ENCODE measurements at regions not wholly inside any gene's neighbourhood (a gene's known extent, or its start where the extent isn't known, plus 50 kb on each side); places are given as distances from the start of the nearest gene placed in this dataset.
A peak's percentile ranks its signal among the peaks of the same experiment; 100 is the strongest.

- in situ Hi-C loops (cut with HindIII; ENCODE audit: low pct_unique_long_range_greater_than_20kb, low sequenced_read_pairs): no loop called here
These were observed 69.6 kb upstream of the ADO start for GRCh38 chr10:62734781-62735463.

DNA sequence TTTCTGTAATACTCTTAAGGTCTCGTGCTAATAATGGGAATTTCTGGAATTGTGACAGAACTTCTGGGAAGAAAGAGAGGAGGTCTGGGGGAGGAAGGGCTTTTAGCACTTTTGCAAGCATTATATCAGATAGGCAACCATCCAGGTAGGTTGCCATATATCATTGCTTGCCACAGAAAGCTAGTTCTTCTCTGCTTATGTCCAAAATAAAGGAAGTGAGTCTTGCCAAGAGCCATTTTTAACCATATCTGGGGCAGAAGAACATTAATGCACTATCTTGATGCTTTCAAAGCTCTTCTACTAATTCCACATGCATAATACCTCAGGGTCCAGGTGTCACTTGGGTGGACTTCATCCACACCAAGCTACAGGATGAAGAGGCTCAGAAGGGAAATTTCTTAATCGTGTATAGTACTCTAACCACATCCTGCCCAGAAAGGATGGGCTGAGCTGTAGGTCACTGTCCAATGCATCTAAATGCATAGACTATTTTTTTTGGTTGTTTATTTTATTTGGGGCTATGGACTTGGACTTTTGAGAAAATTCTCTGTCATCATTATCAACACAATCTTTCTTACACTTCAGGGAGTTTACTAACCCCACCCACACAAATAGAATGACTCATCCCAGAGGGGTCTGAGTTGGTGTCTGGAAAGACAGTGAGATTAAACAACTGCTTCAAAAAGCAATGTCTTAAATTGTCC lies 68.9 kb upstream of the ADO start:
- in situ Hi-C loops (cut with HindIII; ENCODE audit: low pct_unique_long_range_greater_than_20kb, low sequenced_read_pairs): no loop called here
- peak; percentile 89 for DNase-seq (ENCODE audit: low read depth)

More at GRCh38 chr10:62734781-62735463, 69.6 kb upstream of the ADO start:
- peak; percentile 74 for DNase-seq (ENCODE audit: low read depth)

DNA sequence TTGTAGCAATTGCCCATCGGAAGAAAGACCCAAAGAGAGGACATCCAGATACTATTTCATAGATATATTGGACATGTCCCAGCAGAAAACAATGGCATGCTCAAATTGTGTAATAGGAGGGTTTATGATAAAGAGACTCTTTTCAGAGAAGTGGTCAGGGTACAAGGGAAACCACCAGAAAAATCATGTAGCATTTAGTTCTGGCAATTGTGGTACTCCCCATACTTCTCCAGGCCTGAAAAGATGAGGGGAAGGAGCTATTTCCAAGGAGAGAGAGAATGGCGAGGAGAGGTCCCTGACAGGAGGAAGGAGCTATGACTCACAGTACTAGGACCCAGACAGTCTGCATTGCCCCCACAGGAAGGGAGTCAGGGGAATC lies 68.4 kb upstream of the ADO start:
- DNase-seq (ENCODE audit: low read depth): no peak
- in situ Hi-C loops (cut with HindIII; ENCODE audit: low pct_unique_long_range_greater_than_20kb, low sequenced_read_pairs): no loop called here

- in situ Hi-C loops (cut with HindIII; ENCODE audit: low pct_unique_long_range_greater_than_20kb, low sequenced_read_pairs): no loop called here
- no peak for DNase-seq (ENCODE audit: low read depth)
These were observed 65.6 kb upstream of the ADO start for GRCh38 chr10:62738916-62739315.

DNA sequence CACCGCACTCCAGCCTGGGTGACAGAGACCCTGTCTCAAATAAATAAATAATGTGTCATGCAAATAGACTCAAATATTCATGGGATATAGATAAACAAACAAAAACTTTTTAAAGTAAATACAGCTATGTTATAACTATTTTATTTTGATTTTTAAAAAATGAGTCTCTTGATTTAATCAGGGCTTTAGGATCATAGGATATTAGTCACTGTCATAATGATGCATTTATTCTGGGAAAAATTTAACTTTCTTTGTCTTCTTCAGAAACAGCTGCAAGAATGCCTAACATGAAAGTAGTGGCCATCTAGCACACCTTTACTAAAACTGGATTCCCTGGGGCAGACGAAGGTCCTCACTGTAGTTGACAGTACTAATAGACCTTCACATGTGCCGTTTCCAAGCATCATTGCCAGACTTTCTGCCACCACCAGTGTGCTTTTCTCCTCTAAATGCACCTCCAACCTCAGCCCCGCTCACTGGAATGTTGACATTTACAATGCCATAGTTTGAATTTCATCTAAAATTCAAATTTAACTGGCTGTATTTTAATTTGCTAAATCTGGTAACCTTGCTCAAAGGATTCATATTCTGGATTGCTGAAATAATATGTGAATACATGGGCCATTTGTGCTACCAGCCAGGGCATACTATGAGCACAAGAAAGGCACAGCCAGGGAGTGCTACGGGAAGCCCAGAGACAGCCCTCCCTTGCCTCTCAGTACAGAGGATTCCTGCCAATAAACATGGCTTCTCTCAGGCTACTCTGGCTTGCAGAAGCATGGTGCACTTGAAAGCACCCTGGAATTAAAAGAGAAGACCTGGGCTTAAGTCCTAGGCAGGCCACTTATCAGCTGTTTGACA lies 63.4 kb upstream of the ADO start:
- in situ Hi-C loops (cut with HindIII; ENCODE audit: low pct_unique_long_range_greater_than_20kb, low sequenced_read_pairs): no loop called here
- no peak for DNase-seq (ENCODE audit: low read depth)

- in situ Hi-C loops (cut with HindIII; ENCODE audit: low pct_unique_long_range_greater_than_20kb, low sequenced_read_pairs): no loop called here
- no peak for DNase-seq (ENCODE audit: low read depth)
These were observed 62.5 kb upstream of the ADO start for GRCh38 chr10:62741996-62742395.

DNA sequence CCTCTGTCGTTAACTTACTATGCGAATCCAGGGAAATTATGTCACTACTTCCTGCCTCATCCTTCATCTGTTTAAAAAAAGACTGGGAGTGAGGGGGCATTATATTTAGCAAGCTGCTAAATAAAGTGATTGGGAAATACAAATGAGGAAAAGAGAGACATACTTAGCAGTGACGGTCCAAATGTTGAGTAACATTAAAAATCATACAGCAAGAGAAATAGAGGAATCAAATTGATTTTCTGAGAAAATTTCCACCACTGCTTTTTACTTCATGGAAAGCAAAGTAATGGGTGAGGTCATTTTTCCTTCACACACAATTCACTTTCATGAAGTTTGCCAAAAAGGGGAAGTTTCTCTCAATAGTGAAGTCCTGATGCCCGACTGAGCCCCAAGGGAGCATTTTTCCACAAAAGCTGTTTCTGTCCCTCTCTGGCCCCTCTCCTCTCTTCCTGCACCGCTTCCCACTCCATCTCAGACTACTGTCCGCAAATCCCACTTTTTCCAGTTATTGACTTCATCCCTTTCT lies 61.9 kb upstream of the ADO start:
- in situ Hi-C loops (cut with HindIII; ENCODE audit: low pct_unique_long_range_greater_than_20kb, low sequenced_read_pairs): no loop called here
- DNase-seq (ENCODE audit: low read depth): no peak

GRCh38 chr10:62744136-62744535 lies 60.4 kb upstream of the ADO start:
- in situ Hi-C loops (cut with HindIII; ENCODE audit: low pct_unique_long_range_greater_than_20kb, low sequenced_read_pairs): no loop called here
- DNase-seq (ENCODE audit: low read depth): peak; percentile 17

- no peak for DNase-seq (ENCODE audit: low read depth)
- in situ Hi-C loops (cut with HindIII; ENCODE audit: low pct_unique_long_range_greater_than_20kb, low sequenced_read_pairs): no loop called here
These were observed 58.9 kb upstream of the ADO start for GRCh38 chr10:62745581-62745980.

DNA sequence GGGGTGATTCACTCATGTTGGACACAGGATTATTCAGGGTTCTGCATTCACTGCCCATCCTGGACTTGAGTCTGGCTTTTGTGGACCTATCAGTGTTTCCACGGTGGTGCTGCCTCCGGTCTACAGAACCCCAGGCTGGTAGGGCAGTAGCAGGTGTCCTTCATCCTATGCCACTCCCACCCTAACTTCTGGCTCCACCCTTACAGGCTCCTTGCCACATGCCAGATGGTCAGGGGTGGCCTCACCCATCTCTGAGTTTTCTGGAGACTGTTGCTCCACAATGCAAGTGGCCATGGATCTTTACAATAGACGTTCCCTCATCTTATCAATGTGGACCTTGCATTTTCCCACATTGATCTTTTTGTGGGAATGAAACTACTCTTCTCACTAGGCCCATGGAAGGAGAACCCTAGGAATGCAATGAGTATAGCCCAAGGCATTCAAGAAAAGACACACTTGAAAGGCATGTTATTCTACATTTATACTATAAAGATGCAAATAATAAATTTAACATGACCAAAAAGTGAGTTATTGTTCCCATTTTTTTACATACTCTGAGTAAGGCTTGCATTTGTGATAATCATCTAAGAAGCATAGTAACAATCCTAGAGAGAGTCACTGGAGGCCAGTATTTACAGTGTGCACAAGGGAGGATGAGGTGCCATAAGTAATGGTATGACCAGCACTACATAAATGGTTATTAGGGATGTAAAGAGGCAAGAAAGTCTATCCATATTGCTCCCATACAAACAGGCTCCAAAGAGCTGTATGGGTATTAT lies 57.4 kb upstream of the ADO start:
- DNase-seq (ENCODE audit: low read depth): no peak
- in situ Hi-C loops (cut with HindIII; ENCODE audit: low pct_unique_long_range_greater_than_20kb, low sequenced_read_pairs): no loop called here

GRCh38 chr10:62748386-62748785 lies 56.1 kb upstream of the ADO start:
- in situ Hi-C loops (cut with HindIII; ENCODE audit: low pct_unique_long_range_greater_than_20kb, low sequenced_read_pairs): no loop called here
- no peak for DNase-seq (ENCODE audit: low read depth)

DNA sequence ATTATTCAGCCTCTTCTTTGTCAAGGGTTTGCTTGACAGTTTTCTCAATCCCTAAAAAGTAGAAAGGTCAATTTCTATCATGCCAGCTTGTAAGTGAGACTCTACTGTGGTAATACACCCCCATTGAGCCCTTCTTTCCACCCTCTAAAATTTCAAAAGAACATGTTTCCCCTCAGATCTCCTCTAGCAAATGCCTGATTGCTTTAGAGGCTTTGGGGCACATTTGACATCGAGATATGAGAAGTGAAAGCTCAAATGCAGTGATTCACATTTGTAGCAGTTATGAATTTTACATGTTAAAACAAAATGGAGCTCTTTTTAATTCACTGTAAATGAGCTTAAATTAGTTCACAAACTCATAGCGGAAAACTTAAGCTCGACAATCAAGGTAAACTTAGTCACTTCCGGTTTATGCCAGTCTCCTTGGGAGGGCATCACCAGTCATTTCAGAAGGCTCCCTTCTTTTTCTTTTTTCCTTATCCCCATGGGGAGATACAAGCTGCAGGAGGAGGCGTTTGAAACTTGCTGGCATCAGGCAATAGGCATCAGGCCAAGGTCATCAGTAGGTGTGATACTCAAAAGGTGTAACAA lies 55.3 kb upstream of the ADO start:
- in situ Hi-C loops (cut with HindIII; ENCODE audit: low pct_unique_long_range_greater_than_20kb, low sequenced_read_pairs): no loop called here
- no peak for DNase-seq (ENCODE audit: low read depth)

Data from Caki2 (cell line).